ENCODE measurements at regions not wholly inside any gene's neighbourhood (a gene's known extent, or its start where the extent isn't known, plus 50 kb on each side); places are given as distances from the start of the nearest gene placed in this dataset.

- no peaks in the 10 kb centered on the region for H3K9me3 ChIP-seq
- WGBS, result 67% methylated on average over 3 of the region's 3 CpGs
- peaks cover 17% of the 10 kb centered on the region for H3K4me1 ChIP-seq
- H3K36me3 ChIP-seq, result no peaks in the 10 kb centered on the region
- DNase-seq (ENCODE audit: low spot score in 2 of 2), result no peak
- H3K27ac ChIP-seq, result no peak overlapping the region
- TF ChIP-seq, protein P1, sequence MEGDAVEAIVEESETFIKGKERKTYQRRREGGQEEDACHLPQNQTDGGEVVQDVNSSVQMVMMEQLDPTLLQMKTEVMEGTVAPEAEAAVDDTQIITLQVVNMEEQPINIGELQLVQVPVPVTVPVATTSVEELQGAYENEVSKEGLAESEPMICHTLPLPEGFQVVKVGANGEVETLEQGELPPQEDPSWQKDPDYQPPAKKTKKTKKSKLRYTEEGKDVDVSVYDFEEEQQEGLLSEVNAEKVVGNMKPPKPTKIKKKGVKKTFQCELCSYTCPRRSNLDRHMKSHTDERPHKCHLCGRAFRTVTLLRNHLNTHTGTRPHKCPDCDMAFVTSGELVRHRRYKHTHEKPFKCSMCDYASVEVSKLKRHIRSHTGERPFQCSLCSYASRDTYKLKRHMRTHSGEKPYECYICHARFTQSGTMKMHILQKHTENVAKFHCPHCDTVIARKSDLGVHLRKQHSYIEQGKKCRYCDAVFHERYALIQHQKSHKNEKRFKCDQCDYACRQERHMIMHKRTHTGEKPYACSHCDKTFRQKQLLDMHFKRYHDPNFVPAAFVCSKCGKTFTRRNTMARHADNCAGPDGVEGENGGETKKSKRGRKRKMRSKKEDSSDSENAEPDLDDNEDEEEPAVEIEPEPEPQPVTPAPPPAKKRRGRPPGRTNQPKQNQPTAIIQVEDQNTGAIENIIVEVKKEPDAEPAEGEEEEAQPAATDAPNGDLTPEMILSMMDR (IDR thresholded peaks at IDR 0.05), result no peak
- TF ChIP-seq POLR2AphosphoS5 (IDR thresholded peaks at IDR 0.05), result peak in 1 of 3 donors; percentile 49
- TF ChIP-seq POLR2A (IDR thresholded peaks at IDR 0.05), result no peak
- no peak overlapping the region for H3K4me3 ChIP-seq
- no peaks in the 10 kb centered on the region for H3K27me3 ChIP-seq
Measured at GRCh38 chr9:13480693-13481092, 201.2 kb upstream of the MPDZ start.

DNA sequence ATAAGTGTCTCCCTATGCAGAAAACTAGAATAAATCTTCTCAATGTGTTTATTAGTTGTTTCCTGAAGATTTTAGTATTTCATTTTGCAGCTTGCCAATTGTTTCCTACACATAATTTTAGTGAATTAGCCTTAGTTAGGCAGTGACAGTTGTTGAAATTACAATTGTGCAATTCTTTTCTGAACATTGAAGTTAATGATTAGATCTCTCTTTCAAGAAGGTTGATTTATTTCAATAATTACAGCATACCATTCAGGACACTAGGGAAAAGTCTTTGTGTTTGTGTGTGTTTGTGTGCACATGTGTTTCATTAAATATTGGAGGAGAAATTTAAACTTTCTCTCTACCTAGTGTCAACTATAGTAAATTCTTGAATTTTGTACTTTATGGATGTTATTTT, 199.6 kb upstream of the MPDZ start:
- H3K36me3 ChIP-seq, result no peaks in the 10 kb centered on the region
- H3K27me3 ChIP-seq, result no peaks in the 10 kb centered on the region
- no peak for DNase-seq (ENCODE audit: low spot score in 2 of 2)
- no peaks in the 10 kb centered on the region for H3K9me3 ChIP-seq
- TF ChIP-seq EP300 (IDR thresholded peaks at IDR 0.05) (no peak), POLR2A (IDR thresholded peaks at IDR 0.05) (no peak), POLR2AphosphoS5 (IDR thresholded peaks at IDR 0.05) (no peak)
- TF ChIP-seq, protein P1 (IDR thresholded peaks at IDR 0.05), result no peak
- H3K4me1 ChIP-seq, result peaks cover 2% of the 10 kb centered on the region
- no peak overlapping the region for H3K27ac ChIP-seq
- H3K4me3 ChIP-seq, result no peak overlapping the region

GRCh38 chr9:13478639-13479038, 199.1 kb upstream of the MPDZ start:
- Histone ChIP-seq H3K4me3 (no peak overlapping the region), H3K9me3 (no peaks in the 10 kb centered on the region), H3K27me3 (no peaks in the 10 kb centered on the region), H3K27ac (no peak overlapping the region), H3K4me1 (no peaks in the 10 kb centered on the region), H3K36me3 (no peaks in the 10 kb centered on the region)
- no peak for DNase-seq (ENCODE audit: low spot score in 2 of 2)
- 61% methylated on average over 1 of the region's 1 CpG for WGBS
- no peak for TF ChIP-seq POLR2A (IDR thresholded peaks at IDR 0.05)
- TF ChIP-seq EP300 (IDR thresholded peaks at IDR 0.05), result no peak
- TF ChIP-seq, protein P1 (IDR thresholded peaks at IDR 0.05), result no peak
- no peak for TF ChIP-seq POLR2AphosphoS5 (IDR thresholded peaks at IDR 0.05)

DNA sequence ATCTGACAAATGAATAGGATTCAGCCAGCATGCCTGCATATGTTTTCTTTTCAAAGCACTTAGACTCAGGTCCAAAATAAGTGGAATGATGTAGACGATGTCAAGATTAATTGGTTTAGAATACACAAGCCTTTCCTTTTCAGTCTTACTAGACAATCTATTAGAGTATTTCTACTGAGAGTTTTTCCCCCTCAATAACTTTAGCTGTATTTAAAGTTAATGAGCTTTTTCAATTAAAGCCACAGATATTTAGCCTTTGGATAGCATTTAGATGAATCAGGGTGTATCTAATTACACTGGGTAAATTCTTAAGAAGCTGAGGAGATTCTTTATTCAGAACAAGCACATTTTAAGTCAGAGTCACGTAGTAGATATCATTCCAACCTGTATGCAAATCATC, 198.7 kb upstream of the MPDZ start:
- Histone ChIP-seq H3K27me3 (no peaks in the 10 kb centered on the region), H3K9me3 (no peaks in the 10 kb centered on the region), H3K36me3 (no peaks in the 10 kb centered on the region), H3K4me3 (no peak overlapping the region), H3K4me1 (no peaks in the 10 kb centered on the region), H3K27ac (no peak overlapping the region)
- DNase-seq (ENCODE audit: low spot score in 2 of 2), result no peak
- 53% methylated on average over 2 of the region's 2 CpGs for WGBS
- no peak for TF ChIP-seq POLR2A (IDR thresholded peaks at IDR 0.05)

- Histone ChIP-seq H3K27me3 (no peaks in the 10 kb centered on the region), H3K27ac (no peak overlapping the region), H3K36me3 (no peaks in the 10 kb centered on the region), H3K9me3 (no peaks in the 10 kb centered on the region), H3K4me1 (no peaks in the 10 kb centered on the region), H3K4me3 (no peak overlapping the region)
- TF ChIP-seq POLR2AphosphoS5 (IDR thresholded peaks at IDR 0.05) (no peak), EP300 (IDR thresholded peaks at IDR 0.05) (no peak), POLR2A (IDR thresholded peaks at IDR 0.05) (no peak)
- TF ChIP-seq, protein P1 (IDR thresholded peaks at IDR 0.05), result no peak
- 92% methylated on average over 3 of the region's 3 CpGs for WGBS
- no peak for DNase-seq (ENCODE audit: low spot score in 2 of 2)
Measured at GRCh38 chr9:13470836-13471235, 191.3 kb upstream of the MPDZ start.

DNA sequence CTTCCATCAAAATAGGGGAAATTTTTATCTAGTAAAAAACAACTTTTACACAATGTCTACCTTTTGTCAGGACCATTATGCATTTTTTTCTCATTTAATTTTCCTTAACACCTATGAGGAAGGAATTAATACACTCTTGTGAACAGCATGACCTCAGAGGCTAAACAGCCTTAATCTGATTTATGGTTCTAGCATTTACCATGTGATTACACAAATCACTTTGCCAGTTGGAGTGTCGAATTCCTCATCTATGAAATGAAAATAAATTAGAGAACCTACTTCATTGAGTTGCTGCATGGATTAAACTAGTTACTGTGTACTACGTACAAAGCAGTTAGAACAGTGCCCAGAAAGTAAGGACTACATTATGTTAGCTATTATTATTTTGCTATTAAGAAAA, 187.7 kb upstream of the MPDZ start:
- no peaks in the 10 kb centered on the region for H3K9me3 ChIP-seq
- H3K36me3 ChIP-seq, result no peaks in the 10 kb centered on the region
- H3K4me3 ChIP-seq, result no peak overlapping the region
- no peak for TF ChIP-seq POLR2A (IDR thresholded peaks at IDR 0.05)
- no peak for TF ChIP-seq EP300 (IDR thresholded peaks at IDR 0.05)
- no peak for TF ChIP-seq POLR2AphosphoS5 (IDR thresholded peaks at IDR 0.05)
- TF ChIP-seq, protein P1 (IDR thresholded peaks at IDR 0.05), result no peak
- no peaks in the 10 kb centered on the region for H3K27me3 ChIP-seq
- no peak for DNase-seq (ENCODE audit: low spot score in 2 of 2)
- H3K27ac ChIP-seq, result no peak overlapping the region
- 43% methylated on average over 2 of the region's 2 CpGs for WGBS
- no peaks in the 10 kb centered on the region for H3K4me1 ChIP-seq

Data from suprapubic skin (tissue), 4 donors.